Frontal cortex (tissue), 3 donors: ENCODE measurements at regions not wholly inside any gene's neighbourhood (a gene's known extent, or its start where the extent isn't known, plus 50 kb on each side); places are given as distances from the start of the nearest gene placed in this dataset.

Source experiments
- DNase-seq, 2 donors: peaks; one replicate each; pipeline ENCODE4 v3.0.0; 2012; ENCODE audit warnings: low spot score in 2 of 2
- FAIRE-seq: peaks from 2 replicates; lab custom pipeline; 2012; peaks lifted over from hg19 to GRCh38; lab: Jason Lieb, UNC
- donor health status: control.
- donor health status: control.
- donor health status: control.

DNA sequence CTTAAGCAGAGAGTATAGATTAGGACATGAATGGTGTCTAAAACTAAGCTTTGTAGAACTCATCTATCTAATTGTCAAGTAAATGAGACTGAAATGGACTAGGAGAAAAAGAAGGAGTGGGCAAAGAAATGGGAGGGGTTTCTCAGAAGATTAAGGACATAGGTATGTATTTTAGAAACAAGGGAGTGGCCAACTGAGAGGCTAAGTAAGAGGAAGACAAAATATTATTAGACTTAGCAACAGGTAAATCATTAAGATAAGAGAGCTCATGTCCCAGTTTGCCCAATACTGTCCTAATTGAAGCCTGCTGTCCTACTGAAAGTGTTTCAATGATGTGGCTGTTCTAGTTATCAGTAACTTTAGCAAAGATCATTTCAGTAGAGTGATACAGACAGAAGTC is 171.4 kb downstream of the KITLG start:
- DNase-seq (no peak), FAIRE-seq (no peak)

DNA sequence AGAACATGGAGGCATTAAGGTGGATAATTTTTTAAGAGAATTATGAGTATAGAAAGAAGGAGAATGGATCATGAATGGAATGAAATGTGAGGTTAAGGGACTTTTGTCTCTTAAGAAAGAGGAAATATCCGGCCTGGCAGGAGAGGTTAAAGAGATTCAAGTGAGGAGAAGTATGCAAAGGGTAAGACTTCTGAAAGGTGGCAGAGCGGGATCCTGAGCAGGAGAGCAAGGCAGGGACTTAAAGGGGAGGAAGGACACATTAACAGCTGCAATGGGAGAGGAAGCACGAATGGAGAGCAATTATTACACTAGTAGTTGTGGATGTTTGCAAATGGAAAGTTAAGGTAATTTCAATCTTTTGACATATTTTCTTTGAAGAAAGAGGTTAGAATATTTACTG is 171.0 kb downstream of the KITLG start:
- no peak for FAIRE-seq
- no peak for DNase-seq

DNA sequence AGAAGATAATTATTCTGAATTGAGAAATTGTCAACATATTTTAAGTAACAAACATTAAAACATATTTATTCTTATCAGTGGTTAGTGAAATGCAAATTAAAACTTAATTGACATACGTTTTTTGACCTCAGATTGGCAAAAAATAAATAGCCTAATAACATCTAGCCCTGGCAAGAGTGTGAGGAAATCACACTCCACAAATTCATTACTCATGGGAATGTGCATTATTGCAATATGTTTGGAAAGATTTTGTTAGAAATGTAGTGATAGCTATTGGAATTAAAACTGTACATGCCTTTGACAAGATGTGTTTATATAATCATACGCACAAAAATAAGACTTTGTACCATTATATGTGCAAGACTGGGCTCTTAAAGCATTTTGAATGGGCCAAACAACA is 168.6 kb downstream of the KITLG start:
- FAIRE-seq (no peak), DNase-seq (no peak)

DNA sequence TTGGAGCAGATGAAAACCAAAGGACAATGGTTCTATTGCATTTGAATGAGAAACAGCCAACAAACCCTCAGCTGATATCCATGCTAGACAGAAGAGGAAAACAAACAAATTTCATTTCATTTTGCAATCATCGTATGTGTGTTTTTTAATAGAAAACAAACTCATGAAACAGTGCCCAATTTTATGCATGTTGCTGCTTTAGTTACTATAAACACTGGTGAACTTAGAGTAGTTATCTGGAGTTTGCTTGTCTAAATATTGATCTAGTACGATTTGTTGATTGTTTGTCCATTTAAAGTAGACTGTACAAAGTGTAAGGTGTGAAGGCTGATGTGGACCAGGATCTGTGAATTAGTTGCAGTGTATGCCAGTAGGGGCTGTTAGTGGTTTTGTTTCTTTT is 166.6 kb downstream of the KITLG start:
- FAIRE-seq (no peak), DNase-seq (no peak)

DNA sequence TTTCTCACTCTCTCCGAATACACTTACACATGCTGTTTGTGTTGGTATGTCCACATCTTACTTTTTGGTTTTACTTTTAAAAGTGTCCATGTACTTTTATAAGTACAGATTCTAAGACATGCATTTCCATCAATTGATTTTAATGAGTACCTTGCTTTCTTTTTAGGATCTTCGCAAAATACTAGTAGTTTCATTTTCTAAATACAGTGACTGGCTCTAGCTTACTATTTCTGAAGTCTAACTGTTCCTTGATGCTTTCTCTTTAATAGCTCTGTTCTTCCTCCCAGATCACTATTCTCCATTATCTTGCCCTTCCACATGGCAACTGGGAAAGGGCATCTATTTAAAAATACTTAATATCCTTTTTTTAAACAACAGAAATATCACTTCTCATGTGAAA is 164.1 kb downstream of the KITLG start:
- FAIRE-seq (no peak), DNase-seq (no peak)

DNA sequence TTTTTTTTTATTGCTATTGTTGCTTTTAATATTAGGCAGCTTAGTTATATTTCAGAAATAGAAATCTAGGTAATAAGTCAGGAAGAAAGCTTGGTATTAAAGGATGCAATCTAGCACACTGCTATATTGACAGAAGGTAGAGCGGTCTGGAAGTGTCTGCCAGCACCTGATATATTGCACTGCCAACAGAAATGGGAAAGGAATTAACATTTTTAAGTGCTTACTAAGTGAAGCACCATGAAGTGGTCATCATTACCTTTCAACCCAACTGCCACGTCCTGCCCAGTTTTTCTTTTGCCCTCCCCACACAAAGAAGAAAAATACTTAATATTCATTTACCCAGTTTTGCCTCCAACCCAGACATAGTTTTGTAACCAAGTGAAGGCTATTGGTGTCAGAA is 163.5 kb downstream of the KITLG start:
- FAIRE-seq: no peak
- DNase-seq: no peak

DNA sequence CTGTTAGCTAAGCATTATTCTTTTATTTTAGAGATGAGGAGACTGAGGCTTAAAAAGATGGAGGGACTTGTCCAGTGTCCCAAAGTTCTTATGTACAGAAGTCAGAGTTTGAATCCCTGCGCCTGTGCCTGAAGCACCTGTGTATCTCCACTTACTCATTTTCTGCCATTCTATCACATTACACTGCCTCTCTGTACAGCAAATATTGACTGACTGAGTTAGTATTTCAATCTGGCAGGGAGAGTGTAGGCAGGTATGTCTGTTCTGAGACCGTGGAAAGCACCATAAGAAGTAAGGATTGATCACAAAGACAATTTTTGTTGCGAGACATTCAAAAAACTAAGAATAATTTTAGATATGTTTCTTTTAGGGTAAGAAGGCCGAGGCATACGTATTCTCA is 162.7 kb downstream of the KITLG start:
- DNase-seq: no peak

DNA sequence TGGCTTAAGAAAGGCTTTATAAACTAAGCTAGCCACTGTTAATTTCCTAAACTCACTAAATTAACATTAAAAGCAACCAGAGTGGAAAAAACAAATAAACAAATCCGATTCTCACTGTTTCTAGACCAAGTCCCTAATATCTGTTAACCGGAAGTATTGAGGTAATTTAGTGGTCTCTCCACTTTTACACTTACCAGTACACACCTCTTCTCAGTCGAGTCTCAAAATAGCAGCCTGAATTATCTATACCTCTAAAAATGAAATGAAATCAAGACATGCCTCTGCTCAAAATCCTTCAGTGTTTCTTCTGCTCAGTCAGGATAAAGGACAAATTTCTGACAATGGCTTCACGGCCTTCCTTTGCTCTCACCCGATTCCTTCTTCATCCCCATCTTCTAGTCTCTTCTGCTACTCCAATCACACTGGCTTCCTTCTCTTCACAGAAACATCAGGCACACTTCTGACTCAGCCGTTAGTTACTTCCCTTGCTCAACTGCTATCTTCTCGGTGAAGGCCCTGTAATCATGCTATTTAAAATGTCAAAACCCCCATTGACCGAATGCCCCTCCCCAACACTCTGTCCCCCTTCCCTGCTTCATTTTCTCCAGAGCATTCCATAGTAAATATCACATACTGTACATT is 161.3 kb downstream of the KITLG start:
- FAIRE-seq (no peak), DNase-seq (no peak)

More for the DNA sequence above, 162.7 kb downstream of the KITLG start:
- no peak for FAIRE-seq

DNA sequence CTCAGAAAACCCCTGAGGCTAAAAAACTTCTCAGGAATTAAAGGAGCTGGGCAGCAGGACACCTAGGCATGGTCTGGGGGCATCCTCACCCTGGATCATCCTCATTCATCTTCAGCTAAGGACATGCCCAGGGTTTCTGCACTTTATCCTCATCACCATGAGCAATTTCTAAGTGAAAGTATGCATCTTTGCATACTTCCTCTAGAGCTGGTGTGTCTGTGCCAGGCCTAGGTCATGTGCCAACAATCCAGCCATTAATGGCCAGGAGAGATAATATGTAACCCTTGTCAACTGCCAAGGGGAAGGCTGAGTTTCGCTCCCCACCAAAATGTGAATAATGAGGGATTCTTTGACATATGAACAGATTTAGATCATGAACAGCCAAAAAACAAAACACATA is 160.5 kb downstream of the KITLG start:
- DNase-seq (no peak), FAIRE-seq (no peak)

DNA sequence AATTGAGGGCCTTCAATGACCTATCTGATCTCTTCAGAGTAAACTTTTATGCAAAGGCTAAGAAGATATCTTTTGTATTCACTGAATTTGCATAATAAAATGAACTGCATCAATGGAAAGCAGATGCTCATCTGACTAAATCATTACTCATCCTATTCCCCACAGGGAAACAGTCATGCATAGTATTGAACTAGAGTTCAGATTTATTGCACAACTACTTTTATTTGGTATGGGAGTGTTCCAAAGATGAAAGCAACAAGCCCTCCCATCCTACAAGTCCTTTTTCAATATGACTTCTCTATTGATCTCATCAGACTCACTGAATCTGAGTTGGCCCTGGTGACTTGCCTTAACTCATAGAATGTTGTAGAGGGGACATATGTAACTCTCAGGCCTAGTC is 159.8 kb downstream of the KITLG start:
- DNase-seq (no peak), FAIRE-seq (no peak)

DNA sequence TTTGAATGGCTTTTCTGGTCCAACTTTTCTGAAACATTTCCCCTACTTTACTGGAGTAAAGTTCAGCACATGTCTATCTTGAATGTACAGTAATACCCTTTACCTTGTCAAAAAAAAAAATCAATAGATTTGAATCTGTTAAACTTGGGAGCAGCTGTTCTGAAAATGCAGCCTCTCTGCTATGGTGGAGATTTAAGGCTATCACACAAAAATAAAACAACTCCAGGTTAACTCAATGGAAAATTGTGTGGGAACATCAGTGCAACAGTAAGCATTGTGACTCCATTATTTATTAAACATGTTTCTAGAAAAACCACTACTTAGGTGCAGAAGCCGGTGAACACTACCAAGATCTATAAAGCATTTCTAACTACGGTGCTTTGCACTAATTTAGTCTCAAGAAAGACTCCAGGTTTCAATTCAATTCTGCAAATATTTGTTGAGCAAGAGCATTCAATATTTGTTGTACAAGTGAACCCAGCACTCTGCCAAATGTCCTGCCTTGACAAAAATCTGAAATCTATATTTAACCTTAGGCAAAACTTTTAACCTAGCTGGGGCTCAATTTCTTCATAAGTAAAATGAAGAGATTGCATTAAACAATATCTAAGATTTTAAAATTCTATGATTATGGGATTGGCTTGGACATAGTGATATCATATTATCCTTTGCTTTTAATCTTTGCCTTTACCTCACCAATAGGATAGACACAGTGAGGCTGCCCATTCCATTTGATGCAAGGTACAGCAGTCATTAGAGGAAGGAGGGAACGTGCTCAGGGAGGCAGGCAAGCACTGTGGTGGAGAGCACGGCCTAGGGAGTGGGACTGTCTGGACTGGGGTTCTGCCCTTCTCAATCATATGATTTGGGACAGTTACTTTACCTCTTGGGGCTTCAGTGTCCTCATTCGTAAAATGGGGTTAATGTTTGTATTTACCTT is 155.2 kb downstream of the KITLG start:
- no peak for DNase-seq
- no peak for FAIRE-seq

DNA sequence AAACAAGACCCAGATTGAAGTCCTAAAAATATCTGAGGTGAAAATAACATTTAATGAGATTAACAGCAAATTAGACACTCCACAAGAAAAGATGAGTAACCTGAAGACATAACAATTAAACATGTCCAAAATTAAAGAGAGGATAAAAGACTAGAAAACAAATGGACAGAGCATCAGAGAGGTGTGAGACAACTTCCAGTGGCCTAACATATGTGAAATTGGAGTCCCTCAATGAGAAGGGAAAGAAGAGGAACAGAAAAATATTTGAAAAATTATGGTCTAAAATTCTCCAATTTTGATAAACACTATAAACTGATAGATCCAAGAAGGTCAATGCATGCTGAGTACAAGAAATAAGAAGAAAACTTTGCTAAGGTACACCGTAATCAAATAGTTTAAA is 151.9 kb downstream of the KITLG start:
- DNase-seq (no peak), FAIRE-seq (no peak)

DNA sequence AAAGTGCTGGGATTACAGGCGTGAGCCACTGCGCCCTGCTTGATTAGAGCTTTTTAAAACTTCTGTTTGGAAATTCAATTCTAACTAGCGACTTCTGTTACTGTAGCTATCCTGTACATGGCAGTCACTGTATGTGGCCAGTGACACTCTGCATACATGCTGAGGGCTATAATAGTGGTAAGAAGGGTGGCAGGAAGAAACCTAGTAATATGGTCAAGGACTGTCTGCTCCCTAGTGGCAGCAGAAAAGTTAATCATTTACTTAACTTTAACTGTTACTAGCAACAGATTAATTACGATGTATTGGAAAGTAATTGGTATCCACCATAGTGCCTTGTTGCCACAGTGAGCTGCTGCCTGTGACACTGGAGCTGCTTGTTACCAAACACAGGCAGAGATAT is 149.0 kb downstream of the KITLG start:
- DNase-seq (no peak), FAIRE-seq (no peak)

DNA sequence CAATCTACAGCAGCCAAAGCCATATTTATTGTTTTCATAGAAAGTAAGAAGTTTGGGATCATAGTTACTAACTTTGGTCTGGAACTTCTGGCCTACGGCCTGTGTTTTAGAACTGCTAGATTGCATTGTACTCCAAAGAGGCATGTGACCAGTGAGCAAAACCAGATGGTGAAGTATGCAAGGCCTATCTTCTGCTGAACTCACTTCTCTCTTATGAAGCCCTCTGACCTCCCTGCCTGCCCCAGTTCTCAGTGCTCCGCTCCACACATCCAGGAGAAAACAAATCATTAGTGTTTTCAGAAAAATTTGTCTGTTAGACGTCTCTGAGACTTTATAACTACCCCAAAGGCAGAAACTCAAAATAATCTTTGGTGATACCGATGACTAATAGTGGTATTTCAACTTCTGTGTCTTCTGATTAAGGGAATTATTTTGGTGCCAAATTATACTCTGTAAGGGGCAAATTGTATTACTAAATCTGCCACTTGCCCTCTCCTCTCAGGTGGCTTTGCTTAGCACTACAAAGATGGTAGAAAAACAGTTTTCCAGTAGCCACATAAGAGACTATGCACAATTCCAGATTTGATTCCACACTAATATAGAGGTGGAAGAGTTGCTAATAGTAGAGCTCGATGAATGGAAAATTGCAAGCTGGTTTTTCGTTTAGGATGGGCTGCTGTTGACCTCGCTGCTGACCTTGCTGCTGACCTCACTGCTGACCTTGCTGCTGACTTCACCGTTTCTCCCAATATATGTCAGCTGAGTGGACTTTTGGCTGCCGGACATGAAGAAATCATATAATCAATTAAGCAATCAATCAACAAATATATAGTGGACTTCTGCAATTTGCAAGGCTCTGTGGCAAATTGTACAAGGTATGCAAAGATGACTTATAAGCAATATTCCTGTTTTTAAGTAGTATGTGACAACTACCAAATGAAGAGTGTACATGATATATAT is 147.5 kb downstream of the KITLG start:
- no peak for FAIRE-seq
- DNase-seq: no peak

DNA sequence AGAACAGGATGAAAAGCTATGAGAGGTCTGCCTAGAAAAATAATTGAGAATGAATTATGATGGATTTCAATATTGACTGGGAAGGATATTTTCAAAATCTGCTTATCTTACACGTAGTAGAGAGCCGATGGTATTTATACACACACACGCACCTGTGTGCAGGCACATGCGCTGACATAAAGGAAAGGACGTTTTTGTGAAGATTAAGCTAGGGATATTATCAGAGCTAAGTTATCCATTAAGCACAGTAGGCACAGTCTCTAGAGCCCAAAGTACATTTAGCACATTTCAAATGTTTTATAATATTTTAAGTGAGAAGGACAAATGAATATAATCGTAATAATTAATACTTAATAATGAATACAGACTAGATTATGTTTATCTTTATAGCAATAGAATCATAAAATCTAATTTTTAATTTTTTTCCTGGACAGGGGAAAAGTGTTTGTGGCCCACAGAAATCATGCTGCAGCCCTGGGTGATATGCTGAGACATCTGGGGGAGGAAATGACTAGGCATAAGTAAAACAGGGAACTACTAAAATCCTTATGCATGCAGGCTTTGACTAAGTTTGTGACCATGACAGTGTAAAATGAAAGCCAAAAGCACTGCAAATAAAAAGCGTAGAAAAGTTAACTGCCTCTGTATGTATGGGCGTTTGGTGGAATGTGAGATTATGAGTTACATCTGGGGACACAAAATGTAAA is 146.1 kb downstream of the KITLG start:
- DNase-seq (no peak), FAIRE-seq (no peak)

DNA sequence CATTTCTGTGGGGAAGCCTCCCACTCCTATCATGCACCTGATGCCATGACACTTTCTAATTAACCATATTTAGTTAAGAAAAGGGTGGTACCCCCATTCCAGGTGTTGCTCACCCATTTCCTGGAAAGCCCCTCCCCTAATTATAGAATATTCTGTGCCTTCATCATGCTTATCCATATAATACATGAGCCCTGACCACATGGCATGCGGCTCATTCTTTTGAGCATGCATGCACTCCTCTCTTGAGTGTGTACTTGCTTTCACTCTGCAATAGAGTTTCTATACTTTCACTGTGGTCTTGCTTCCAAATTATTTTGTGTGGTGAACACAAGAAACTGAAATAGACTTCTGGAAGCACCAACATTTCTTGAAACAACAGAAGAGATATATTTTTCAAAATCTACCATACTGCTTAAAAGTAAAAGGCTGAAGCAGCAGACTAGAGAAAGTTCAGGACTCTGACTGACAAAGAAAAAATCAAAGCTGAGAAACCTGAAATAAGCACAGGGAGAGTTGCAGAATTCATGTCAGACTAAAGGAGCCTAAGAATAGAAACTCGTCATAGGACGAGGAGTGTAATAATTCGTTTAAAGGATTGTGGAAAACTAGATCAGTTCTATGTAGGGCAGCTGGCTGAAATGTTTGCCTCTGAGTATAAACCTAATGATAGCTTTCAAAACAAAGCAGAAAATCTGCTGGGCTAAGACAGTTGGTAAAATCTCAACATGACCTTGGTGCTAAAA is 144.8 kb downstream of the KITLG start:
- FAIRE-seq (no peak), DNase-seq (no peak)

DNA sequence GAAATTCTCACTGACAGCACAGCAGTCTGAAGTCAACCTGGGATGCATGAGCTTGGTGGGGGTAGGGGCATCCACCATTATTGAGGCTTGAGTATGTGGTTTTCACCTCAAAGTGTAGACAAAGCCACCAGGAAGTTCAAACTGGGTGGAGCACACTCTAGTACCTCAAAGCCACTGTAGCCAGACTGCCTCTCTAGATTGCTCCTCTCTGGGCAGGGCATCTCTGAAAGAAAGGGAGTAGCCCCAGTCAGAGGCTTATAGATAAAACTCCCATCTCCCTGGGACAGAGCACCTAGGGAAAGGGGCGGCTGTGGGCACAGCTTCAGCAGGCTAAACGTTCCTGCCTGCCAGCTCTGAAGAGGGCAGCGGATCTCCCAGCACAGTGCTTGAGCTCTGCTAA is 143.0 kb downstream of the KITLG start:
- FAIRE-seq: no peak
- no peak for DNase-seq
